GM23338 (cell line): ENCODE measurements at regions not wholly inside any gene's neighbourhood (a gene's known extent, or its start where the extent isn't known, plus 50 kb on each side); places are given as distances from the start of the nearest gene placed in this dataset.

Source experiments
- ATAC-seq: fragments of 200-7000 bp; cut with Tn5 transposase; 3 replicates; pipeline ENCODE4 v1.9.1; 2020
- DNase-seq: peaks from one replicate; pipeline ENCODE4 v3.0.0-alpha.2; 2015; ENCODE audit warnings: low spot score
- H2AFZ ChIP-seq: fragments of 200-600 bp; sonication (generic); 2 replicates; pipeline ENCODE4 v1.8.0; 2016; ENCODE audit warnings: antibody characterized with exemption, mild to moderate bottlenecking, moderate library complexity
- H3F3A ChIP-seq: fragments of 200-600 bp; sonication (generic); replicated peaks from 2 replicates; pipeline ENCODE4 v1.8.0; 2017; ENCODE audit warnings: antibody characterized with exemption, mixed run types, low read depth
- H3K27ac ChIP-seq: fragments of 200-600 bp; sonication (generic); 2 replicates; pipeline ENCODE4 v1.6.1; 2016; ENCODE audit warnings: low read depth
- H3K27me3 ChIP-seq: fragments of 200-600 bp; sonication (generic); 2 replicates; pipeline ENCODE4 v1.8.0; 2016; ENCODE audit warnings: mild to moderate bottlenecking, mixed run types, moderate library complexity; ENCODE audit not compliant: insufficient read depth
- H3K36me3 ChIP-seq: fragments of 200-600 bp; sonication (generic); 2 replicates; pipeline ENCODE4 v1.8.0; 2016; ENCODE audit warnings: mild to moderate bottlenecking; ENCODE audit not compliant: insufficient read depth
- H3K4me1 ChIP-seq: fragments of 200-600 bp; sonication (generic); 2 replicates; pipeline ENCODE4 v1.8.0; 2016; ENCODE audit warnings: mild to moderate bottlenecking, moderate library complexity; ENCODE audit not compliant: insufficient read depth
- H3K4me2 ChIP-seq: fragments of 200-600 bp; sonication (generic); 2 replicates; pipeline ENCODE4 v1.7.1; 2017; ENCODE audit warnings: mixed run types
- H3K4me3 ChIP-seq: fragments of 200-600 bp; sonication (generic); 2 replicates; pipeline ENCODE4 v1.6.1; 2016; ENCODE audit warnings: mixed run types
- H3K79me2 ChIP-seq: fragments of 200-600 bp; sonication (generic); replicated peaks from 2 replicates; pipeline ENCODE4 v1.8.0; 2017; ENCODE audit warnings: mild to moderate bottlenecking; ENCODE audit not compliant: insufficient read depth
- H3K9me2 ChIP-seq: fragments of 200-600 bp; sonication (generic); 2 replicates; pipeline ENCODE4 v1.8.0; 2017; ENCODE audit not compliant: insufficient read depth
- H4K20me1 ChIP-seq: fragments of 200-600 bp; sonication (generic); replicated peaks from 2 replicates; pipeline ENCODE4 v1.8.0; 2017; ENCODE audit warnings: mild to moderate bottlenecking; ENCODE audit not compliant: insufficient read depth
- H3K27ac Mint-ChIP-seq: 2 replicates; pipeline ENCODE4 v1.8.0; 2020; ENCODE audit warnings: inconsistent platforms, mild to moderate bottlenecking, moderate library complexity, mixed read lengths
- H3K27me3 Mint-ChIP-seq: 3 replicates; pipeline ENCODE4 v1.8.0; 2022; ENCODE audit warnings: low read depth, mild to moderate bottlenecking, moderate library complexity, mixed read lengths, inconsistent platforms; ENCODE audit not compliant: insufficient read depth, poor library complexity
- H3K36me3 Mint-ChIP-seq: 3 replicates; pipeline ENCODE4 v1.8.0; 2021; ENCODE audit warnings: low read depth, mild to moderate bottlenecking, inconsistent platforms, moderate library complexity, mixed read lengths
- H3K4me1 Mint-ChIP-seq: 3 replicates; pipeline ENCODE4 v1.8.0; 2020; ENCODE audit warnings: mild to moderate bottlenecking, inconsistent platforms, mixed read lengths
- H3K4me3 Mint-ChIP-seq: 3 replicates; pipeline ENCODE4 v1.8.0; 2021; ENCODE audit warnings: moderate library complexity, mild to moderate bottlenecking, inconsistent platforms, mixed read lengths
- H3K9me3 Mint-ChIP-seq: 3 replicates; pipeline ENCODE4 v1.8.0; 2020; ENCODE audit warnings: moderate library complexity, mild to moderate bottlenecking, inconsistent platforms, mixed read lengths
- CREB1 ChIP-seq: fragments of 250-450 bp; sonication (Bioruptor Pico); IDR thresholded peaks from 2 replicates; pipeline ENCODE4 v1.5.0; 2020; ENCODE audit warnings: low read depth, mild to moderate bottlenecking, moderate library complexity
- EZH2 ChIP-seq: fragments of 200-600 bp; sonication (generic); IDR thresholded peaks from one replicate; pipeline ENCODE4 v1.8.0; 2017; ENCODE audit warnings: antibody characterized with exemption, mild to moderate bottlenecking, low read depth; ENCODE audit not compliant: unreplicated experiment
- JUNB ChIP-seq: IDR thresholded peaks from one replicate; pipeline ENCODE4 v1.6.1; 2016; ENCODE audit warnings: antibody characterized with exemption; ENCODE audit not compliant: unreplicated experiment
- POLR2AphosphoS5 ChIP-seq: IDR thresholded peaks from 2 replicates; pipeline ENCODE4 v1.6.1; 2016; ENCODE audit warnings: antibody characterized with exemption, low read depth
- STAT1 ChIP-seq: IDR thresholded peaks from one replicate; pipeline ENCODE4 v1.6.1; 2016; ENCODE audit warnings: antibody characterized with exemption; ENCODE audit not compliant: unreplicated experiment
- ZNF114 ChIP-seq: fragments of 250-450 bp; sonication (Bioruptor Pico); IDR thresholded peaks from 2 replicates; pipeline ENCODE4 v1.5.0; 2020; ENCODE audit warnings: mild to moderate bottlenecking, moderate library complexity
- ZNF331 ChIP-seq: fragments of 250-450 bp; sonication (Bioruptor Pico); IDR thresholded peaks from 2 replicates; pipeline ENCODE4 v1.5.0; 2020; ENCODE audit warnings: low read depth, mild to moderate bottlenecking, moderate library complexity
- TF ChIP-seq, protein P1 (sequence below): IDR thresholded peaks from one replicate; pipeline ENCODE4 v1.6.1; 2018; ENCODE audit warnings: antibody characterized with exemption; ENCODE audit not compliant: unreplicated experiment
- TF ChIP-seq, protein P2 (sequence below), 2 experiments: fragments of 200-600 bp in 1 of 2; sonication (generic) in 1 of 2; conservative IDR thresholded peaks; 2 replicates each; pipeline versions ENCODE4 v1.5.1 to v1.6.1; 2016 to 2017; ENCODE audit warnings: antibody characterized with exemption in 2 of 2, low read depth in 2 of 2, mild to moderate bottlenecking in 2 of 2, moderate library complexity in 1 of 2
- TF ChIP-seq, protein P3 (sequence below): fragments of 250-450 bp; sonication (Bioruptor Pico); IDR thresholded peaks from 2 replicates; pipeline ENCODE4 v1.5.0; 2020; ENCODE audit warnings: mild to moderate bottlenecking, moderate library complexity

DNA sequence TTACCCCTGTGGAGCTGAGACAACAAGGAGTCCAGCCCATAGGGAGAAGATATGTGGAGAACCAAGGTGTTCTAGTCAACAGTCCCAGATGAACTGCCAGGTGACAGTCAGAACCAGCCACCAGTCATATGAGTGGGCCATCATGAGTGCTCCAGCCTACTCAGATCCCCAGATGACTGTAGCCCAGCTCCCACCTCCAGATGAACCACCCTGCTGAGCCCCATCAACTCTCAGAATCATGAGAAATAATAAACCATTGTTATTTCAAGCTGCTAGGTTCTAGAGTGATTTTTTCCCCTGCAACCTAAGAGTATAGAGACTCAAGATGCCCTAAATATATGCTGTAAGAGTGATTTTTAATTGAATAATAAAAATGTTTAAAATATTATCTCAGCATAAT, 444.2 kb downstream of the GPATCH2 start:
- Histone ChIP-seq H3K4me1 (no peaks in the 10 kb centered on the region), H3K79me2 (no peaks in the 10 kb centered on the region), H3K4me3 (no peak overlapping the region), H3K27ac (no peak overlapping the region), H4K20me1 (no peaks in the 10 kb centered on the region), H2AFZ (no peak overlapping the region), H3K27me3 (no peaks in the 10 kb centered on the region), H3K36me3 (no peaks in the 10 kb centered on the region), H3F3A (no peaks in the 10 kb centered on the region), H3K9me2 (no peaks in the 10 kb centered on the region), H3K4me2 (no peak overlapping the region)
- Mint-ChIP-seq H3K9me3 (peaks cover 8% of the 10 kb centered on the region), H3K4me3 (no peak overlapping the region), H3K27me3 (peaks cover 3% of the 10 kb centered on the region), H3K4me1 (no peaks in the 10 kb centered on the region), H3K36me3 (peaks cover 4% of the 10 kb centered on the region; the same call in 2 of the 3 replicates), H3K27ac (no peak overlapping the region)
- TF ChIP-seq ZNF114 (no peak), ZNF331 (CRISPR knock-in tag) (peak; percentile 95), EZH2 (no peak)
- no peak for ATAC-seq
- DNase-seq: no peak

DNA sequence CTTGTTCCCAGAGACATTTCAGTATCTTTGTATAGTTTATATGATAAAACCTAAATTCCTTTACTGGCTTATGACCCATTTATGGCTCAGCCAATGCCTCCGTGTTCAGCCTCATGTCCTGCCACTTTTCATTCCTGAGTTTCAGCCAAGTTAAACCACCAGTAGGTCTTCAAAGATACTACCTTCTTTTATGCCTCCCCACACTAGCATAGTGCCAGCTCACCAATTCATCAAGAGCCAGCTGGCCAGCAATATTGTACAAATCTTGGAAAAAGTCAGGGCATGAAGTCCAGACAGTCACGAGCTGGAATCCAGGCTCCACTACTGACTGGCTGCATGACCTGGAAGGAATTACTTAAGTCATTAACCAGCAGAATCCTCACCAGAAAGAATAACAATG, 446.0 kb downstream of the GPATCH2 start:
- Mint-ChIP-seq H3K27ac (no peak overlapping the region), H3K4me3 (no peak overlapping the region), H3K4me1 (no peaks in the 10 kb centered on the region), H3K36me3 (peaks cover 4% of the 10 kb centered on the region; the same call in 2 of the 3 replicates), H3K27me3 (no peaks in the 10 kb centered on the region), H3K9me3 (peaks cover 8% of the 10 kb centered on the region)
- Histone ChIP-seq H3K79me2 (no peaks in the 10 kb centered on the region), H3K27me3 (no peaks in the 10 kb centered on the region), H3K27ac (no peak overlapping the region), H3F3A (no peaks in the 10 kb centered on the region), H3K4me3 (no peak overlapping the region), H3K4me1 (no peaks in the 10 kb centered on the region), H3K4me2 (no peak overlapping the region), H4K20me1 (no peaks in the 10 kb centered on the region), H3K36me3 (no peaks in the 10 kb centered on the region), H2AFZ (no peak overlapping the region), H3K9me2 (no peaks in the 10 kb centered on the region)
- DNase-seq (no peak), ATAC-seq (no peak)
- TF ChIP-seq STAT1: no peak
- TF ChIP-seq, protein P1, sequence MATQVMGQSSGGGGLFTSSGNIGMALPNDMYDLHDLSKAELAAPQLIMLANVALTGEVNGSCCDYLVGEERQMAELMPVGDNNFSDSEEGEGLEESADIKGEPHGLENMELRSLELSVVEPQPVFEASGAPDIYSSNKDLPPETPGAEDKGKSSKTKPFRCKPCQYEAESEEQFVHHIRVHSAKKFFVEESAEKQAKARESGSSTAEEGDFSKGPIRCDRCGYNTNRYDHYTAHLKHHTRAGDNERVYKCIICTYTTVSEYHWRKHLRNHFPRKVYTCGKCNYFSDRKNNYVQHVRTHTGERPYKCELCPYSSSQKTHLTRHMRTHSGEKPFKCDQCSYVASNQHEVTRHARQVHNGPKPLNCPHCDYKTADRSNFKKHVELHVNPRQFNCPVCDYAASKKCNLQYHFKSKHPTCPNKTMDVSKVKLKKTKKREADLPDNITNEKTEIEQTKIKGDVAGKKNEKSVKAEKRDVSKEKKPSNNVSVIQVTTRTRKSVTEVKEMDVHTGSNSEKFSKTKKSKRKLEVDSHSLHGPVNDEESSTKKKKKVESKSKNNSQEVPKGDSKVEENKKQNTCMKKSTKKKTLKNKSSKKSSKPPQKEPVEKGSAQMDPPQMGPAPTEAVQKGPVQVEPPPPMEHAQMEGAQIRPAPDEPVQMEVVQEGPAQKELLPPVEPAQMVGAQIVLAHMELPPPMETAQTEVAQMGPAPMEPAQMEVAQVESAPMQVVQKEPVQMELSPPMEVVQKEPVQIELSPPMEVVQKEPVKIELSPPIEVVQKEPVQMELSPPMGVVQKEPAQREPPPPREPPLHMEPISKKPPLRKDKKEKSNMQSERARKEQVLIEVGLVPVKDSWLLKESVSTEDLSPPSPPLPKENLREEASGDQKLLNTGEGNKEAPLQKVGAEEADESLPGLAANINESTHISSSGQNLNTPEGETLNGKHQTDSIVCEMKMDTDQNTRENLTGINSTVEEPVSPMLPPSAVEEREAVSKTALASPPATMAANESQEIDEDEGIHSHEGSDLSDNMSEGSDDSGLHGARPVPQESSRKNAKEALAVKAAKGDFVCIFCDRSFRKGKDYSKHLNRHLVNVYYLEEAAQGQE: no peak
- TF ChIP-seq CREB1 (CRISPR knock-in tag): no peak
- no peak for TF ChIP-seq ZNF114
- TF ChIP-seq, protein P2, sequence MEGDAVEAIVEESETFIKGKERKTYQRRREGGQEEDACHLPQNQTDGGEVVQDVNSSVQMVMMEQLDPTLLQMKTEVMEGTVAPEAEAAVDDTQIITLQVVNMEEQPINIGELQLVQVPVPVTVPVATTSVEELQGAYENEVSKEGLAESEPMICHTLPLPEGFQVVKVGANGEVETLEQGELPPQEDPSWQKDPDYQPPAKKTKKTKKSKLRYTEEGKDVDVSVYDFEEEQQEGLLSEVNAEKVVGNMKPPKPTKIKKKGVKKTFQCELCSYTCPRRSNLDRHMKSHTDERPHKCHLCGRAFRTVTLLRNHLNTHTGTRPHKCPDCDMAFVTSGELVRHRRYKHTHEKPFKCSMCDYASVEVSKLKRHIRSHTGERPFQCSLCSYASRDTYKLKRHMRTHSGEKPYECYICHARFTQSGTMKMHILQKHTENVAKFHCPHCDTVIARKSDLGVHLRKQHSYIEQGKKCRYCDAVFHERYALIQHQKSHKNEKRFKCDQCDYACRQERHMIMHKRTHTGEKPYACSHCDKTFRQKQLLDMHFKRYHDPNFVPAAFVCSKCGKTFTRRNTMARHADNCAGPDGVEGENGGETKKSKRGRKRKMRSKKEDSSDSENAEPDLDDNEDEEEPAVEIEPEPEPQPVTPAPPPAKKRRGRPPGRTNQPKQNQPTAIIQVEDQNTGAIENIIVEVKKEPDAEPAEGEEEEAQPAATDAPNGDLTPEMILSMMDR (conservative IDR thresholded peaks at IDR 0.05; ENCODE audit: low read depth in 2 of 2): no peak
- TF ChIP-seq, protein P3, sequence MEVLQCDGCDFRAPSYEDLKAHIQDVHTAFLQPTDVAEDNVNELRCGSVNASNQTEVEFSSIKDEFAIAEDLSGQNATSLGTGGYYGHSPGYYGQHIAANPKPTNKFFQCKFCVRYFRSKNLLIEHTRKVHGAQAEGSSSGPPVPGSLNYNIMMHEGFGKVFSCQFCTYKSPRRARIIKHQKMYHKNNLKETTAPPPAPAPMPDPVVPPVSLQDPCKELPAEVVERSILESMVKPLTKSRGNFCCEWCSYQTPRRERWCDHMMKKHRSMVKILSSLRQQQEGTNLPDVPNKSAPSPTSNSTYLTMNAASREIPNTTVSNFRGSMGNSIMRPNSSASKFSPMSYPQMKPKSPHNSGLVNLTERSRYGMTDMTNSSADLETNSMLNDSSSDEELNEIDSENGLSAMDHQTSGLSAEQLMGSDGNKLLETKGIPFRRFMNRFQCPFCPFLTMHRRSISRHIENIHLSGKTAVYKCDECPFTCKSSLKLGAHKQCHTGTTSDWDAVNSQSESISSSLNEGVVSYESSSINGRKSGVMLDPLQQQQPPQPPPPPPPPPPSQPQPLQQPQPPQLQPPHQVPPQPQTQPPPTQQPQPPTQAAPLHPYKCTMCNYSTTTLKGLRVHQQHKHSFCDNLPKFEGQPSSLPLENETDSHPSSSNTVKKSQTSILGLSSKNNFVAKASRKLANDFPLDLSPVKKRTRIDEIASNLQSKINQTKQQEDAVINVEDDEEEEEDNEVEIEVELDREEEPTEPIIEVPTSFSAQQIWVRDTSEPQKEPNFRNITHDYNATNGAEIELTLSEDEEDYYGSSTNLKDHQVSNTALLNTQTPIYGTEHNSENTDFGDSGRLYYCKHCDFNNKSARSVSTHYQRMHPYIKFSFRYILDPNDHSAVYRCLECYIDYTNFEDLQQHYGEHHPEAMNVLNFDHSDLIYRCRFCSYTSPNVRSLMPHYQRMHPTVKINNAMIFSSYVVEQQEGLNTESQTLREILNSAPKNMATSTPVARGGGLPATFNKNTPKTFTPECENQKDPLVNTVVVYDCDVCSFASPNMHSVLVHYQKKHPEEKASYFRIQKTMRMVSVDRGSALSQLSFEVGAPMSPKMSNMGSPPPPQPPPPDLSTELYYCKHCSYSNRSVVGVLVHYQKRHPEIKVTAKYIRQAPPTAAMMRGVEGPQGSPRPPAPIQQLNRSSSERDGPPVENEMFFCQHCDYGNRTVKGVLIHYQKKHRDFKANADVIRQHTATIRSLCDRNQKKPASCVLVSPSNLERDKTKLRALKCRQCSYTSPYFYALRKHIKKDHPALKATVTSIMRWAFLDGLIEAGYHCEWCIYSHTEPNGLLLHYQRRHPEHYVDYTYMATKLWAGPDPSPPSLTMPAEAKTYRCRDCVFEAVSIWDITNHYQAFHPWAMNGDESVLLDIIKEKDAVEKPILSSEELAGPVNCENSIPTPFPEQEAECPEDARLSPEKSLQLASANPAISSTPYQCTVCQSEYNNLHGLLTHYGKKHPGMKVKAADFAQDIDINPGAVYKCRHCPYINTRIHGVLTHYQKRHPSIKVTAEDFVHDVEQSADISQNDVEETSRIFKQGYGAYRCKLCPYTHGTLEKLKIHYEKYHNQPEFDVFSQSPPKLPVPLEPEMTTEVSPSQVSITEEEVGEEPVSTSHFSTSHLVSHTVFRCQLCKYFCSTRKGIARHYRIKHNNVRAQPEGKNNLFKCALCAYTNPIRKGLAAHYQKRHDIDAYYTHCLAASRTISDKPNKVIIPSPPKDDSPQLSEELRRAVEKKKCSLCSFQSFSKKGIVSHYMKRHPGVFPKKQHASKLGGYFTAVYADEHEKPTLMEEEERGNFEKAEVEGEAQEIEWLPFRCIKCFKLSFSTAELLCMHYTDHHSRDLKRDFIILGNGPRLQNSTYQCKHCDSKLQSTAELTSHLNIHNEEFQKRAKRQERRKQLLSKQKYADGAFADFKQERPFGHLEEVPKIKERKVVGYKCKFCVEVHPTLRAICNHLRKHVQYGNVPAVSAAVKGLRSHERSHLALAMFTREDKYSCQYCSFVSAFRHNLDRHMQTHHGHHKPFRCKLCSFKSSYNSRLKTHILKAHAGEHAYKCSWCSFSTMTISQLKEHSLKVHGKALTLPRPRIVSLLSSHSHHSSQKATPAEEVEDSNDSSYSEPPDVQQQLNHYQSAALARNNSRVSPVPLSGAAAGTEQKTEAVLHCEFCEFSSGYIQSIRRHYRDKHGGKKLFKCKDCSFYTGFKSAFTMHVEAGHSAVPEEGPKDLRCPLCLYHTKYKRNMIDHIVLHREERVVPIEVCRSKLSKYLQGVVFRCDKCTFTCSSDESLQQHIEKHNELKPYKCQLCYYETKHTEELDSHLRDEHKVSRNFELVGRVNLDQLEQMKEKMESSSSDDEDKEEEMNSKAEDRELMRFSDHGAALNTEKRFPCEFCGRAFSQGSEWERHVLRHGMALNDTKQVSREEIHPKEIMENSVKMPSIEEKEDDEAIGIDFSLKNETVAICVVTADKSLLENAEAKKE (CRISPR knock-in tag): no peak
- TF ChIP-seq JUNB: no peak
- TF ChIP-seq POLR2AphosphoS5: no peak
